H4 (cell line): ENCODE measurements at regions not wholly inside any gene's neighbourhood (a gene's known extent, or its start where the extent isn't known, plus 50 kb on each side); places are given as distances from the start of the nearest gene placed in this dataset.

Experiments used
- DNase-seq: peaks from one replicate; pipeline ENCODE4 v3.0.0-alpha.2; 2015; ENCODE audit warnings: low spot score

DNA sequence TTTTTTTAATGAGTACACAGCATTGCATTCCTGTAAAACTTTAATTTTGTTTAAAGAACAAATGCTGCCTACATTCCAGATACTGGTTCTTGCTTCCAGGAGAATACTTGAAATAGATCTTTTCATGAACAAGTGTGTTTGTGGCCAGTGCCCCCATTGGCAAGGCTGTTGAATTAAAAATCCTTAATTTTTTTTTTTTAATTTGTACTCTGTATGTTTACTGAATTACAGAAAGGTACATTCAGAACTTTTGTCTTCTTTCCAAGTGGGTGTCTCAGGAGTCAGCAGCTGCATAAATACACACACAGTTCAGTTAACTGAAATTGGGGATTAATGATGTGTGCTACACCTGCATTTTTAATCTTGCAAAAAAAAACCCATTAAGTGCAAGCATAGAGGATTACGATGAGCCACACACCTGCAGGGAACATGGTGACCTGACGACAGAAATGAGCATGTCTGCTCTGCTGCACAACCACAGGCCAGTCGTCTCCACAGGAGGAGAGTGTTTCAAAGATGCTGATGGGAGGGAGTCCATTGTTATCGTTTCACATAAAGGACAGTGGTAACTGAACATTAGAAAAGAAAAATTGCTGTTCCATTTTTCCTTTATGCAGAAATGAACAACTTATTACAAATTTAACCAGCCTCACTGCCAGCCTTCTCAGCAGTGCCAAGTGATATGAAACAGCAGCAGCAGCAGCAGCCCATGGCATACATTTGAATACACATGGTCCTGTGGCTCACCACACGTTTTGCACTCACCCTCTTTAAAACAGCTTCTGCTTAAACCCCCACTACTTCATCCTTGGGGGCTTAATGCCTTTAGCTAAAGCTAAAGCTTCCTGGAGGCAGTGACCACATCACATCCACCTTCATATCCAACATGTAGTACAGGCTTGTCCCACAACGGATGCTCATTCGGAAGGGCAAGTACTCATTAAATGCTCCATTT, 72.3 kb upstream of the RFC3 start:
- no peak for DNase-seq

- DNase-seq: no peak
Observed at GRCh38 chr13:33746867-33747266, 71.1 kb upstream of the RFC3 start.

GRCh38 chr13:33751151-33751550, 66.8 kb upstream of the RFC3 start:
- DNase-seq: no peak

- no peak for DNase-seq
Observed at GRCh38 chr13:33752094-33752493, 65.9 kb upstream of the RFC3 start.

DNA sequence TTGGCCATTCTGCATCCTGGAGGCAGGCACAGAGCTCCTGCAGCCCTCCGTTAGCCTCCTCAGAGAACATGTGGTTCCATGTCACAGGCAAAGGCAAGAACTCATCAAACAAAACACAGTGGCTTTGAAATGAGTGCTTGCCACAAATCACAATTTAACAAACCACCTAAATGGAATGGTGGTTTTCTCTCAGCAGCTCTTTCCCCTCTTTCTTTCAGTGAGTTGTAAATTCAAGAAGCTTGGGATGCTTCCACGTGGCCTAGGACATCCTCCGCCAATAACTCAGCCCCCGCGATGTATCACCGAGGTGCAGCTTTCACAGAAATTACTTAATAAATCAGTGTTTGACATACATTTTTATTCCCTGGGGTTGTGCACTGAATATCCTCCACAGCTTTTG, 65.4 kb upstream of the RFC3 start:
- DNase-seq: no peak

GRCh38 chr13:33756929-33757328, 61.0 kb upstream of the RFC3 start:
- no peak for DNase-seq

DNA sequence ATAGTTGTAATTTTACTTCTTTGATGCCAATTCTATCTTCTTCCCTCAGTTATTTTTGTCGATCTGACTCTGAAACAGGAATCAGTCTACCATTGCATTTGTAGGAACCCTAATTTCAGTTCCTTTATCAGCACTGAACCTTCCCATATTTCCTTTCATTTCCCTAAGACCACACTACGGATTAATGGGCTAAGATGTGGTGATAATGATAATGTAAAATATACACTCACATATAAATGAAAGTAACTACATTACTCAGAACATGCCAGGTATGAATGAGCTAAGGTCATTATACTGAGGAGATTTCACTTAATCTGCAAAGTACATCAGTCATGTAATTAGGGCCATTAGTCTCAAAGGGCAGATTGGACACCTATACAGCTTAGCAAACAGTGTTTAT, 60.2 kb upstream of the RFC3 start:
- DNase-seq: no peak

DNA sequence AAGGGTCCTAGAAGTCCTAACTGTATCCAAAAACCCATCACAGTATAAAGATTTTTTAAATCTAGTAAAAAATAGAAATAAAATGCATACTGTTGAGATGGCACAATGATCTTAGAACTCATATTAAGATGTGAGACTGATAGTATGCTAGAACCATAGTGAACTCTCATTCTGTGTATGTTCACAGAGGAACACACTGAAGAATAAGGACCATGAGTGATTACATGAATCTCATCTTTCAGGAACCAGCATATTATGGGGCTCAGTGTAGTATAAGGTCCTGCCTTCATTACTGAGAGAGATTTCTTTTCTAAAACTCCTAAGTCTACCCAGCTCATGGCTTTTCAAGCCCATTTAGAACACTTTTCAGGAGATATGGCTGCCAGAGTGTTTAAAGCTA, 59.8 kb upstream of the RFC3 start:
- DNase-seq: no peak

DNA sequence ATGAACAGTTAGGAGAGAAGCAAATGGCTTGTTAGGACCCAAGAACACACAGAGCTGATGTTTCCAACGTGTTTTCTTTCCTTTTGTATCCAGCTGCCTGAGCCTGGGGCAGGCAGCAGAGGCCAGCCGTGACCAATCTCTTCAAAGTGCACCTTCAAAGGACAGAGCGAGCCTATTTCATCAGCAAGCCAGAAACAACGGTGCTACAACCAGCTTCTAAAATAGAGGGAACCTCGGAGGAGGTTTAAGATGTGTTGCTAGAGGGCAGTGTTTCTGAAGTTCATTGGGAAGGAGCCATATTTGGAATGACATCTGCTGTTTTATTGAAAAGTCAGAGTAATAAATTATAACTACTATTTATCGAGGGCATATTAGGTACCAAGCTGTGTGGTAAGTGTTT, 56.2 kb upstream of the RFC3 start:
- peak; percentile 23 for DNase-seq

GRCh38 chr13:33763021-33763420, 54.9 kb upstream of the RFC3 start:
- no peak for DNase-seq

DNA sequence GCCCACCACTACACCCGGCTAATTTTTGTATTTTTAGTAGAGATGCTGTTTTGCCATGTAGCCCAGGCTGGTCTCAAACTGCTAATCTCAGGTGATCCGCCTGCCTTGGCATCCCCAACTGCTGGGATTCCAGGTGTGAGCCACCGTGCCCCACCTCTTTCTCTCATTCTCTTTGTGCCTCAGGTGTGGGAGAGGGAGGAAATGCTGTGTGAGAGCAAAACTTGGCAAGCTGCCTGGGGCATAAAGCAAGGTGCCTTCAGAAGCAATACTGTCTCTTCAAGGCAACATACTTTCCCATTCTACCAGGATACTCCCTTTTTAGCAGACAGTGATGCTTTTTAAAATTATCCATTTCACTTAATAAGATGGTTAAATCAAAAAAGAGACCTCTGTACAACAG, 53.2 kb upstream of the RFC3 start:
- no peak for DNase-seq

- DNase-seq: no peak
Observed at GRCh38 chr13:33766329-33767123, 51.4 kb upstream of the RFC3 start.

DNA sequence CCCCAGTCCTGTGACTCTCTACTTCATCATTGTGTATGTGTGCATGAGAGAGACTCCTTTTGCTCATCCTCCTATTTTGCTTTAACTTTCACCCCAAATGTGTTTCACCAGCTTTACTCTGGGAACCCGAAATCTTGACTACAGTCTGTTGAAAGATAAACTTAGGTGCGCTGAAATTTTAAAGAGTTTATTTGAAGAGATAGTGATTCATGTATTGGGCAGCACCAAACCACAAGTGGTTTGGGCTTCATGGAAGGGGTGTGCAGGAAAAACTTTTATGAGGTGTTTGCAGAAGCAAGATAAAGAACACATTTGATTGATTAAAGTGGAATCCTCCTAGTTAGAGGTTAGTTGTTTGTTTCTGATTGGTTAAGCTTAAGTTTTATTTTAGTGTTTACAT, 50.8 kb upstream of the RFC3 start:
- DNase-seq: no peak
